Fibroblast of skin of right biceps (primary cell): ENCODE measurements at regions not wholly inside any gene's neighbourhood (a gene's known extent, or its start where the extent isn't known, plus 50 kb on each side); places are given as distances from the start of the nearest gene placed in this dataset.
"Not testable (repeated sequence)": the region's sequence is repeated elsewhere in the genome, so short reads cannot be mapped to it uniquely, and the experiment has no call there.

Experiments
- DNase-seq: peaks from one replicate; pipeline ENCODE4 v3.0.0-alpha.2; 2013

- peak; percentile 41 for DNase-seq
Measured at GRCh38 chr3:94336046-94336753, 273.3 kb downstream of the NSUN3 start.

DNA sequence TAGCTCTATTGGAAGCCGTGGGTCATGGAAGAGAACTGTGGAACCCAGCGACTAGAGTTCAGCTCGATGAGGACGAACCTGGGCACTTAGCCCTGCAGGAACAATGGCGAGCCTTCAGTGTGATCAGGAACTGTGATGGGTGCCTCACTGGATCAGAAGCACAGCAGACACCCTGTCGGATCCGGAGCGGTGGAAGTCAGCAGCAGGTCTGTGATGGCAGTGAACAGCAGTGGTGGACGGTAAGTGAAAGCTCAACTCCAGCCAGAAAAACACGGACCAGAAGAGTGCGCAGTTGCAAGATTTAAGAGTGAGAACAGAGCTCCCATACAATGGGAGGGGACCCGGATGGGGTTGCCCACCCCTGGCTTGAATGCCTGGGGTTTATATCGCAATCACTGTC, 282.2 kb downstream of the NSUN3 start:
- no peak for DNase-seq

DNA sequence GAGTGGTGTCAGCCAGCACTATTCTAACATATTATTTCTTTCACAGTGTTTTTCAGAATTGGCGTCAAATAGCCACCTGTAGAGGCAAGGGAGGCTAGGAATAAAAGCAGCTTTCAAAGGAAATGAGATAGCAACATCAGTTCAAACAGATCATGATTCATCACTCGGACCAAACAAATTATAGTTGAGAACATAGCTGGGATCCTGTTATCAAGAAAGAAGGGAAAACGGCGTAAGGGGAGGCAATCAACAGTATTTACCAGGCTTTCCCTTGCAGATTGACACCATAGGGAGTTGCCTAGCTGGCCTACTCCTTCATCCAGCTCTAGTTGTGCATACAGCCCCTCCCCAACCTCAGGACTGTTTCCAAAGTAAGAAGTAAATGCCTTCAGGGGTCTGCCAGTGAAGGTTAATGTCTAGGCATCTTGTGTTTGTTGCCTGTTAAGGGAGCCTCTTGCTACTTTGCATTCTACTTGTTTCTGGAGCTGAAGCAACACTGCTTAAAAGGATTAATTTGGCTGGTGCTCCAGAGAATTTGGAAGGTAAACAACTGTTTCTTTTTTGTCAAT, 286.5 kb downstream of the NSUN3 start:
- no peak for DNase-seq

DNA sequence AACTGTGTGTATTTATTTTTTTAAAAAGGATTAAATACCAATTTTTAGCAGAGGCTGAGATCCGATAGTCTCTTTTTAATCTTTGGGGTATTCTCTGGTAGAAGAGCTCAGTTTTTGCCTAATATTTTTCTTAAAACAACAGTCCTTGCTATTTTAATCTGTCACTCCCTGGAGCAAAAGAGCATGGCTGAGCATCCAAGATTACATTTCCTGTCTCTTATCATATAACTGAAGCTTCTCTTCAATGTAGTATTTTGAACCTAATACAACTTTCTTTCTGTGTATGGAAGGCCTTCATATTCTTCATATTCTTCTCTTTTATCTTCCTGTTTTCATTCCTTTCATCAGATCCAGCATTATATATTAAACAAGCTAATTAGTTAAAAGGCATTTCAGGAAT, 293.7 kb downstream of the NSUN3 start:
- DNase-seq, result no peak

DNA sequence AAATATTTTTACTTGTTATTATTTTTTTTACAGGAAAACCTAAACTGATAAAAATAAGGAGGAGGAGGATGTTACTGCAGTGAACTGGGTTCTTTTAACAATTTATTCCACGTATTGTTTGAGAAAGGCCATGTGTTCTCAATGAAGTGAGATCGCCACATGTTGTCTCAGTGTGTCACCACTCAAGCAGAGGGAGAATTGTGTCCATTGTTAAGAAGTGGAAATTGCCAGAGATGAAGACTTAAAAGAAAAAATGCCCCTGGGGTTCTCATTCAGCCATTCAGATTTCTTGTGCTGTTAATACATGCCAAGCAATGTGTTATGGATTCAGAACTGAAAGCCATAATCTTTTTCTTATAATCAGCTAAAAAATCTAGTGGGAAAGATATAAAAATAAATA, 297.1 kb downstream of the NSUN3 start:
- no peak for DNase-seq

GRCh38 chr3:94360987-94361386, 298.1 kb downstream of the NSUN3 start:
- peak; percentile 11 for DNase-seq

GRCh38 chr3:94362393-94362792, 299.5 kb downstream of the NSUN3 start:
- no peak for DNase-seq

DNA sequence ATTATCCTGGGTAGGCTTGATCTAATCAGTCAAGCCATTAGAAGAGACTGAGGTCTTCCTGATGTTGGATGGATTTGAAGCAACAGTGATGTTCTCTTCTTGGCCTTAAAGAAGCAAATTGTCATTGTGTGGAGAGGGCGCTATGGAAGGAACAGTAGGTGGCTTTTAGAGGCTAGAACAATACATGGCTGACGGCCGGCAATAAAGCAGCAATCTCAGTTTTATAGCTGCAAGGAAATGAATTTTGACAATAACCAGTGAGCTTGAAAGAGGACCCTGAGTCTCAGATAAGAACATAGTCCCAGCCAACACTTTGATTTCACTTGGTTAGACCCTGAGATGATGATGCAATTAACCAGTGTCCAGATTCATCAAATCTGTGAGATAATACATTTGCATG, 302.1 kb downstream of the NSUN3 start:
- DNase-seq, result no peak

GRCh38 chr3:94372026-94372425, 309.2 kb downstream of the NSUN3 start:
- no peak for DNase-seq

DNA sequence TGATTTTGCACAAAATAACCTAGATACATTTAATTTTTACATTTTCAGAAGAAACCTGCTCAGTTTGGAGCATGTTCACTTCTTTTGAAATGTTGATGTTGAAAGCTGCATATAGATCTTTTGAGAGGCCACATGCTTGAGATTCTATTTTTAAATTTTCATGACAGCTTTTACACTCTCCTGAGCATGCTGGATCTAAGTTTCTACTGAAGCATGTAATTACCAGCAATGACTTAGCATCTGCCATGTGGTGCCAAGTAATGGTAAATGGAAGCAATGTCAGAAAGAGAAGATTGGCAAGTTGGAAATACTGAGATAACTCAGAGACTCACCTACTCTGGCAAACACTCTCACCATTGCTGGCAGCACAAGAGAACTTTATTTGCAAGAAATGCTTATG, 310.6 kb downstream of the NSUN3 start:
- DNase-seq, result no peak

DNA sequence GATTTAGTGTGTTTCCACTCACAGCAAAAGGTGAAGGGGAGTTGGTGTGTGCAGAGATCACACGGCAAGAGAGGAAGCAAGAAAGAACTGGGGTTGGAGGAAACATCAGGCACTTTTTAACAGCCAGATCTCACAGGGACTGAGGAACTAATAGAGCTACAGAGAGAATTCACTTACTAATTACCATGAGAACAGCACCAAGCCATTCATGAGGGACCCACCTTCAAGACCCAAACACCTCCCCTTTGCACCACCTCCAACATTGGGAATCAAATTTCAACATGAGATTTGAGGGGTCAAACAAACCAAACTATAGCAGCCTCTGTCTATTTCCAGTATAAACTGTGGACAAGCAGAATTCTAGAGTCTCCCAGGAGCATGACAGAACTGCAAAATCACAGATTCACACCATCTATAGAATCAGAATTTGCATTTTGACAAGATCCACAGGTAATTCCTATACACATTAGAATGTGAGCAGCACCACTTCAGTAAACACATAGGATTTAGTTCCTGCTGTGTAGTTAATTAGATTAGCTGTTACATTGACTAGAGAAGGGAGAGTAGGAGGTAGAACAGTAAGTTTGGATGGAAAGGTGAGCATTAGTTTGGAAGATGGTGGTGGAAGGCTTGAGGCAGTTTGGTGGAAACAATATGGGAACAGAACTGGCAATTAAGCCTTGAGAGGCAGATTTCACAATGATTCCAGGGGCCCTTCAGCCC, 311.7 kb downstream of the NSUN3 start:
- no peak for DNase-seq

- DNase-seq, result not testable (repeated sequence)
Measured at GRCh38 chr3:94377123-94377696, 314.3 kb downstream of the NSUN3 start.

- not testable (repeated sequence) for DNase-seq
Measured at GRCh38 chr3:94377863-94378262, 315.0 kb downstream of the NSUN3 start.

DNA sequence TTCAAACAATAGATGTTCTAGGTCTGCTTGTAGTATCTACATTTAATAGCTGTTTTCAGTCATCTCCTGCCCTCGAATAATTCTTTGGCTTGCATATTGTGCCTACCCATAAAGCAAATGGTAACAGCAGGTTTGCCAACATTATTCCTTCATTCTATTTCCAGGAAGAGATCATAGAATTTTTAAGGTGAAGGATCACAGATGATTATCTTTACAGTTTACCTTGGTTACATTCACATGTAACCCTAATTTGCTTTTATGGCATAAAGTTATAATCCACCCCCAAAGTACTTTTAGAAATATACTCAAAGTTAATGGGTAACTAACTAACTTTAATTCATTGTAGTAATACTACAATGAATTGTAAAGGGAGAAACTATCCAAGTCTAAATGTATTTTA, 315.5 kb downstream of the NSUN3 start:
- DNase-seq, result no peak

DNA sequence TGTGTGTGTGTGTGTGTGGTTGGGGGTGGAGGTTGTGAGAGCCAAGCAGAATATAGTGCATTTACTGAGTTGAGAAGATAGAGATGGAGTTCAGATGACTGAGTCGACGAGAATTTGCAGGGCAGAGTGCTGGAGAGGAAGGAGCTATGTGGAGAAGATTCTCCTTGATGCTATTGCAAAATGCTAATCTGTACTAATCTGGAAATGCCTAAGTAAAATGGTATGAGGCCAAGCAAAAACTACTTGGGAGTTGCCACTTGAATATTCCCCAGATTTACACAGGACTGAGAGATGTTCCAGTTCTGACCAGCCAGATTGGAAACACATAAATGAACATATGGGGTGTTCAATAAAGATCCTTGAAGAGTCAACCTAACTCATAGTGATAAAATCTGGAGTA, 316.4 kb downstream of the NSUN3 start:
- DNase-seq, result no peak

GRCh38 chr3:94394885-94395284, 332.0 kb downstream of the NSUN3 start:
- no peak for DNase-seq

DNA sequence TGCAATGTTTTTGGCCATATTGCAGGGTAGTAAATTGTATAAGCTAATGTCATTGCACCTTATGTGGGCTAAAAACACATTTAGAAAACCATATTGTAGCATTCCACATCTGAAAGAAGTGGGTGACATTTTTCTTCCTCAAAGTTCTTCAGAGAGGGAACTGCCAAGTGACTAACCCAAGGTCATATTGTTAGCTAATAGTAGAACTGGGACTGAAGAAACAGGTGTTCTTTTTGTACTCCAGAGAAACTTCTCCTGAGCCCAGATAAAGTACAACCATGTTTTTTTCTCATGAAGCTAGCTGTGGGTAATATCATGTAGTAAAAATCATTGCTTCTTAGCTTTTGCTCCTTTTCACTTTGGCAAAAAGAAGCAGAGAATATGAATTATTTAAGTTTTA, 333.0 kb downstream of the NSUN3 start:
- DNase-seq, result no peak

DNA sequence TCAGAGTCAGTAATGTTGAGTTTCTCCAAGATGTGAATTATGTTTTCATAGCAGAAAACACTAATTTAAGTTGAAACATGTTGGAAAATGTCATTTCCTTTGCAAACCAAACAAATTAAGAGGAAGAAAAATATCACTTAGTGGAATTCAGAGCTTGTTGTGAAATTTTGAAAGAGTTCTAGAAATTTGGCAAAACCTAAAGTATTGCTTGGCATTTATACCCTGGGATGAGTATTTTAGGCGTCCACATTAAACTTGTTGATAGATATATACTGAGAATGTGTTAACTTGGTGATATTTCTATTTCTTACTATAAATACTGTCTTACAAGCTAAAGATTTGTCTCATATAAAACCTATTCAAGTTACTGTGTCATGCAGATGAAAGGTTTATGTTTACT, 335.2 kb downstream of the NSUN3 start:
- DNase-seq, result no peak

- DNase-seq, result no peak
Measured at GRCh38 chr3:94401466-94401865, 338.6 kb downstream of the NSUN3 start.

DNA sequence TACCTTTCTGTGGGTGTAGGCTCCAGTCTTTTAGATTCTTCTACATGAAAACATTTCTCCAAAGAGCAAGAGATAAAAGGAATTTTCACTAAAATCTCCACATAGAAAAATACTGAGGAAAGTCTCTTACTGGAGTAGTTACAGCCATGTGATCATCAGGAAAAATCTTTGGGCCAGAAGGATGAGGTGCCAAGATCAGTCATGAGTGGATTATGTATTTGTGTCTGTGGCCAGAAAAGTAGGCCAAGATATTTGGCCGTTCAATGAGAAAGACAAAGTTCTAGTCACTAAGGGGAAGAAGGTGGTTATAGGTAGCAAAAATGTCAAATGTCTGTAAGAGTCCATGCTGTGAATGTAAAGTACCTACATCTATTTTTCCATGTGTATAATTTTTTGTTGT, 339.3 kb downstream of the NSUN3 start:
- no peak for DNase-seq

DNA sequence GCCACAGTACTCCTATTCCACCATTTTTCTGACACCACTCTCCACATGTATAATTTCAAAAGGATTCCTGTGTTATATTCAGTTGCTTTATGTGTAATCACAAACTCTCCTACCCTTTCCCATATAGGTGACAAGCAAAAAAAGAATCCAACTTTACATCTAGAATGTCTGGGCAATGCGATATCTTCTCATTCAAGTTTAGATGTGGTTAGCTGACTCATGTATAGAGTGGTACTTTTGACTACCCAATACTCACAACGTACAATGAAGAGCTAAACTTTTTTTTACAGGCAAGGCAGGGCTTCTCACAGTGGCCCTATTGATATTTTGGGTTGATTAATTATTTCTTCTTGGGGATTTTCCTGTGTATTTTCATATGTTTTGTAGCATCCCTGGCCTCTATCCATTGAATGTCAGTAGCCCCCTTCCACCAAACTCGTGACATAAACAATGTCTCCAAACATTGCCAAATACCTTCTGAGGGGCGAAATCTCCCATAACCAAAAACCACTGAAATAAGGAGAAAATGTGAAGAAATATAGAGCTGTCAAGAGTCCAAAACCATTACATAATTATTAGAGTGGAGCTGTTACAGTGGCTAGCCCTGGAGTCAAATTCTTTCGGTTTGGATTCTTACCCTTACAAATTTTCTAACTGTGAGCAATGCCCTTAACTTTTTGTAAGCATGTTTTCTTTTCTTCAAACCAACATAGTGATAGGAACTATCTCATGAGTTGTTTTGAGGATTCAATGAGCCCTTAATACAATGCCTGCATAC, 342.6 kb downstream of the NSUN3 start:
- DNase-seq, result peak; percentile 58

DNA sequence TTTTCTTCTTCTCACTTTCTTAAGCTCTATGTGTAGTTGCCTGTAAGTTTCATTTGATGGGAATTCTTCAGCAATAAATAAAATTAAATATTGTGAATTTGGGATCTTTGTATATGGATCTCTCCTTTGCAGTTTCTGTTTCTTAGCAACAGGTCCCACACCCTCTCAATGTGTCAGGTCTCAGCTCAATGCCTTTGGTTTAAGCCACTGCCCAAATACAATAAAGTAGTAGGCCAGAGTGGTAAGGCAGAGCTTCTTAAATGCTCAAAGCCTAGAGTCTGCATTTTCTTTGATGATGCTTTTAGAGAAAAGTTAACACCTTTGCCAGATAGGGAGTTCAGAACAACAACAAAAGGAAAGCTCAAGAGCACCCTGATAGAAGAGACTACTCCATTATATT, 343.7 kb downstream of the NSUN3 start:
- DNase-seq, result no peak

DNA sequence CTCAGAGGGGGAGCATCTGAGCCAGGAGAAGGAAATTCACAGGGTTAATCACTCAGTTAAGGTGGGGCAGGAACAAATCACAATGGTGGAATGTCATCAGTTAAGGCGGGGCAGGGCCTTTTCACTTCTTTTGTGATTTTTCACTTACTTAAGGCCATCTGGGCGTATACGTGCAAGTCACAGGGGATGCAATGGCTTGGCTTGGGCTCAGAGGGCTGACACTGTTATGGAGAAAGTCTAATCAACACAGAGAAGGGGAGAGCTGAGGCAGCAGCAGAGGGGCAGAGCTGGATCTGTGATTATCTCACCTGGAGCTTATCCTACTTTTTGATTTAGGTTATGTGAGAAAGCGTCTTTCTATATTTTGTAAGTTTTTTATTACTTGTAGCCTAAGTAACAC, 350.1 kb downstream of the NSUN3 start:
- not testable (repeated sequence) for DNase-seq
